ENCODE measurements at regions not wholly inside any gene's neighbourhood (a gene's known extent, or its start where the extent isn't known, plus 50 kb on each side); places are given as distances from the start of the nearest gene placed in this dataset.

DNA sequence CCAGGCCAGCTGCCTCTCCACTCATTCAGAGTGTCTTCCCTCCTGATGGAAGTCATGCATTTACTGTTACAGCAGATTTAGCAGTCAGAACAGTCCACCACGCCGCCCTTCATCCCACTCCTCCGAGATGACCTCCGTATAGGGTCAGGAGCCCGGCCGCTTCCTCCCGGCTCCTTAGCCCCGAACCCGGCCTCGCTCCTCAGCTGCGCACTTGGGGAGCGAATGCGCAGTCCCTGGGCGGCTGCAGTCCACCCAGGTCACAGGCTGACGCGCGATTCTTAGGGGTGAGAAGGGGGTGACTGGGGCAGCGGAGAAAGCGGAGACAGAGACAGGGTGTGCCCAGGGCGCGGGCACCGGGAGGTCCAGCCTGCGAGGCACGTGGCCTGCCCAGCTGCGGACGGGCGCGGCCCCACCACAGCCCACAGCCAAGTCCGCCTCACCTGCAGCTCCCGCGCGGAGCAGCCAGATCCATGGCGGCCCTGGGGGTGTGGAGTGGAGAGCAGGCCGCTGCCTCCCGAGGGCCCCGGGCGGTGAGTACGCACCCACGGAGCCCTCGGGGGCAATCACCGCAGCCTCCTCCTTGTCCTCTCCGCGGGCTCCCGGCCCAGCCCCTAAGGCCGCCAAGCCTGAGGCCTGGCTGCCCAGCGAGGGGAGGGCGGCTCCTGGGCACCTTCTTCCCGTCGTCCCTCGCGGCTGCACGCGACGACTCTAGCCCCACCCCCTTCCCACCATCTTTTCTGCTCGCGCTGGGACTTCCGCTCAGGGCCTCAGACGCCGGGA lies 286.6 kb downstream of the BRD1 start:
- DNase-seq (ENCODE audit: low spot score) (no peak), ATAC-seq (no peak)
- no peaks in the 10 kb centered on the region for H4K20me1 ChIP-seq (replicated peaks; ENCODE audit: insufficient read depth)
- H3K9me3 Mint-ChIP-seq, result no peaks in the 10 kb centered on the region
- peaks cover 6% of the 10 kb centered on the region for H3K27me3 Mint-ChIP-seq (ENCODE audit: insufficient read depth, low read depth, poor library complexity)
- no peaks in the 10 kb centered on the region for H3K4me1 ChIP-seq (ENCODE audit: insufficient read depth)
- H3K27ac Mint-ChIP-seq, result no peak overlapping the region
- TF ChIP-seq ZNF331 (CRISPR knock-in tag; IDR thresholded peaks at IDR 0.05; ENCODE audit: low read depth) (no peak), ZNF114 (CRISPR knock-in tag; IDR thresholded peaks at IDR 0.05) (no peak), POLR2AphosphoS5 (IDR thresholded peaks at IDR 0.05; ENCODE audit: low read depth) (no peak), JUNB (IDR thresholded peaks at IDR 0.05; ENCODE audit: unreplicated experiment) (no peak), EZH2phosphoT487 (IDR thresholded peaks at IDR 0.05; ENCODE audit: unreplicated experiment) (no peak), EZH2 (IDR thresholded peaks at IDR 0.05; ENCODE audit: low read depth, unreplicated experiment) (no peak), NANOG (IDR thresholded peaks at IDR 0.05; ENCODE audit: borderline replicate concordance) (no peak), CREB1 (CRISPR knock-in tag; IDR thresholded peaks at IDR 0.05; ENCODE audit: low read depth) (no peak), STAT1 (IDR thresholded peaks at IDR 0.05; ENCODE audit: unreplicated experiment) (no peak)
- TF ChIP-seq, protein P1, sequence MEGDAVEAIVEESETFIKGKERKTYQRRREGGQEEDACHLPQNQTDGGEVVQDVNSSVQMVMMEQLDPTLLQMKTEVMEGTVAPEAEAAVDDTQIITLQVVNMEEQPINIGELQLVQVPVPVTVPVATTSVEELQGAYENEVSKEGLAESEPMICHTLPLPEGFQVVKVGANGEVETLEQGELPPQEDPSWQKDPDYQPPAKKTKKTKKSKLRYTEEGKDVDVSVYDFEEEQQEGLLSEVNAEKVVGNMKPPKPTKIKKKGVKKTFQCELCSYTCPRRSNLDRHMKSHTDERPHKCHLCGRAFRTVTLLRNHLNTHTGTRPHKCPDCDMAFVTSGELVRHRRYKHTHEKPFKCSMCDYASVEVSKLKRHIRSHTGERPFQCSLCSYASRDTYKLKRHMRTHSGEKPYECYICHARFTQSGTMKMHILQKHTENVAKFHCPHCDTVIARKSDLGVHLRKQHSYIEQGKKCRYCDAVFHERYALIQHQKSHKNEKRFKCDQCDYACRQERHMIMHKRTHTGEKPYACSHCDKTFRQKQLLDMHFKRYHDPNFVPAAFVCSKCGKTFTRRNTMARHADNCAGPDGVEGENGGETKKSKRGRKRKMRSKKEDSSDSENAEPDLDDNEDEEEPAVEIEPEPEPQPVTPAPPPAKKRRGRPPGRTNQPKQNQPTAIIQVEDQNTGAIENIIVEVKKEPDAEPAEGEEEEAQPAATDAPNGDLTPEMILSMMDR (conservative IDR thresholded peaks at IDR 0.05; ENCODE audit: low read depth in 2 of 2), result no peak
- TF ChIP-seq, protein P2, sequence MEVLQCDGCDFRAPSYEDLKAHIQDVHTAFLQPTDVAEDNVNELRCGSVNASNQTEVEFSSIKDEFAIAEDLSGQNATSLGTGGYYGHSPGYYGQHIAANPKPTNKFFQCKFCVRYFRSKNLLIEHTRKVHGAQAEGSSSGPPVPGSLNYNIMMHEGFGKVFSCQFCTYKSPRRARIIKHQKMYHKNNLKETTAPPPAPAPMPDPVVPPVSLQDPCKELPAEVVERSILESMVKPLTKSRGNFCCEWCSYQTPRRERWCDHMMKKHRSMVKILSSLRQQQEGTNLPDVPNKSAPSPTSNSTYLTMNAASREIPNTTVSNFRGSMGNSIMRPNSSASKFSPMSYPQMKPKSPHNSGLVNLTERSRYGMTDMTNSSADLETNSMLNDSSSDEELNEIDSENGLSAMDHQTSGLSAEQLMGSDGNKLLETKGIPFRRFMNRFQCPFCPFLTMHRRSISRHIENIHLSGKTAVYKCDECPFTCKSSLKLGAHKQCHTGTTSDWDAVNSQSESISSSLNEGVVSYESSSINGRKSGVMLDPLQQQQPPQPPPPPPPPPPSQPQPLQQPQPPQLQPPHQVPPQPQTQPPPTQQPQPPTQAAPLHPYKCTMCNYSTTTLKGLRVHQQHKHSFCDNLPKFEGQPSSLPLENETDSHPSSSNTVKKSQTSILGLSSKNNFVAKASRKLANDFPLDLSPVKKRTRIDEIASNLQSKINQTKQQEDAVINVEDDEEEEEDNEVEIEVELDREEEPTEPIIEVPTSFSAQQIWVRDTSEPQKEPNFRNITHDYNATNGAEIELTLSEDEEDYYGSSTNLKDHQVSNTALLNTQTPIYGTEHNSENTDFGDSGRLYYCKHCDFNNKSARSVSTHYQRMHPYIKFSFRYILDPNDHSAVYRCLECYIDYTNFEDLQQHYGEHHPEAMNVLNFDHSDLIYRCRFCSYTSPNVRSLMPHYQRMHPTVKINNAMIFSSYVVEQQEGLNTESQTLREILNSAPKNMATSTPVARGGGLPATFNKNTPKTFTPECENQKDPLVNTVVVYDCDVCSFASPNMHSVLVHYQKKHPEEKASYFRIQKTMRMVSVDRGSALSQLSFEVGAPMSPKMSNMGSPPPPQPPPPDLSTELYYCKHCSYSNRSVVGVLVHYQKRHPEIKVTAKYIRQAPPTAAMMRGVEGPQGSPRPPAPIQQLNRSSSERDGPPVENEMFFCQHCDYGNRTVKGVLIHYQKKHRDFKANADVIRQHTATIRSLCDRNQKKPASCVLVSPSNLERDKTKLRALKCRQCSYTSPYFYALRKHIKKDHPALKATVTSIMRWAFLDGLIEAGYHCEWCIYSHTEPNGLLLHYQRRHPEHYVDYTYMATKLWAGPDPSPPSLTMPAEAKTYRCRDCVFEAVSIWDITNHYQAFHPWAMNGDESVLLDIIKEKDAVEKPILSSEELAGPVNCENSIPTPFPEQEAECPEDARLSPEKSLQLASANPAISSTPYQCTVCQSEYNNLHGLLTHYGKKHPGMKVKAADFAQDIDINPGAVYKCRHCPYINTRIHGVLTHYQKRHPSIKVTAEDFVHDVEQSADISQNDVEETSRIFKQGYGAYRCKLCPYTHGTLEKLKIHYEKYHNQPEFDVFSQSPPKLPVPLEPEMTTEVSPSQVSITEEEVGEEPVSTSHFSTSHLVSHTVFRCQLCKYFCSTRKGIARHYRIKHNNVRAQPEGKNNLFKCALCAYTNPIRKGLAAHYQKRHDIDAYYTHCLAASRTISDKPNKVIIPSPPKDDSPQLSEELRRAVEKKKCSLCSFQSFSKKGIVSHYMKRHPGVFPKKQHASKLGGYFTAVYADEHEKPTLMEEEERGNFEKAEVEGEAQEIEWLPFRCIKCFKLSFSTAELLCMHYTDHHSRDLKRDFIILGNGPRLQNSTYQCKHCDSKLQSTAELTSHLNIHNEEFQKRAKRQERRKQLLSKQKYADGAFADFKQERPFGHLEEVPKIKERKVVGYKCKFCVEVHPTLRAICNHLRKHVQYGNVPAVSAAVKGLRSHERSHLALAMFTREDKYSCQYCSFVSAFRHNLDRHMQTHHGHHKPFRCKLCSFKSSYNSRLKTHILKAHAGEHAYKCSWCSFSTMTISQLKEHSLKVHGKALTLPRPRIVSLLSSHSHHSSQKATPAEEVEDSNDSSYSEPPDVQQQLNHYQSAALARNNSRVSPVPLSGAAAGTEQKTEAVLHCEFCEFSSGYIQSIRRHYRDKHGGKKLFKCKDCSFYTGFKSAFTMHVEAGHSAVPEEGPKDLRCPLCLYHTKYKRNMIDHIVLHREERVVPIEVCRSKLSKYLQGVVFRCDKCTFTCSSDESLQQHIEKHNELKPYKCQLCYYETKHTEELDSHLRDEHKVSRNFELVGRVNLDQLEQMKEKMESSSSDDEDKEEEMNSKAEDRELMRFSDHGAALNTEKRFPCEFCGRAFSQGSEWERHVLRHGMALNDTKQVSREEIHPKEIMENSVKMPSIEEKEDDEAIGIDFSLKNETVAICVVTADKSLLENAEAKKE (CRISPR knock-in tag; IDR thresholded peaks at IDR 0.05), result no peak
- no peak overlapping the region for H2AFZ ChIP-seq
- peaks cover 23% of the 10 kb centered on the region for H3K4me1 Mint-ChIP-seq
- no peaks in the 10 kb centered on the region for H3K9me2 ChIP-seq (ENCODE audit: insufficient read depth)
- H3K4me3 Mint-ChIP-seq, result no peak overlapping the region
- H3K27me3 ChIP-seq (ENCODE audit: insufficient read depth), result no peaks in the 10 kb centered on the region
- H3F3A ChIP-seq (replicated peaks; ENCODE audit: low read depth), result no peaks in the 10 kb centered on the region
- no peaks in the 10 kb centered on the region; the same call in 1 of the 2 replicates for H3K36me3 ChIP-seq (ENCODE audit: insufficient read depth)
- no peaks in the 10 kb centered on the region for H3K79me2 ChIP-seq (replicated peaks; ENCODE audit: insufficient read depth)
- H3K27ac ChIP-seq (ENCODE audit: low read depth), result no peak overlapping the region
- no peak overlapping the region for H3K4me3 ChIP-seq
- H3K4me2 ChIP-seq, result no peak overlapping the region
- H3K36me3 Mint-ChIP-seq (ENCODE audit: low read depth), result no peaks in the 10 kb centered on the region

Measured in GM23338 (cell line).